MM.1S (cell line): ENCODE measurements at regions not wholly inside any gene's neighbourhood (a gene's known extent, or its start where the extent isn't known, plus 50 kb on each side); places are given as distances from the start of the nearest gene placed in this dataset.
"Not testable (repeated sequence)": the region's sequence is repeated elsewhere in the genome, so short reads cannot be mapped to it uniquely, and the experiment has no call there.

Experiments
- DNase-seq: peaks from one replicate; pipeline ENCODE4 v3.0.0-alpha.2; 2015
- H2AFZ ChIP-seq: fragments of 300-600 bp; sonication (generic); 2 replicates; pipeline ENCODE4 v1.6.0; 2016; ENCODE audit warnings: antibody characterized with exemption, low read length
- H3F3A ChIP-seq: fragments of 300-600 bp; sonication (generic); 2 replicates; pipeline ENCODE4 v1.6.1; 2016; ENCODE audit warnings: mild to moderate bottlenecking, antibody characterized with exemption, low read length, moderate library complexity, mixed read lengths; ENCODE audit not compliant: insufficient read depth
- H3K27ac ChIP-seq: fragments of 300-600 bp; sonication (generic); 2 replicates; pipeline ENCODE4 v1.5.1; 2016; ENCODE audit warnings: mild to moderate bottlenecking, low read length
- H3K27me3 ChIP-seq: fragments of 300-600 bp; sonication (generic); replicated peaks from 2 replicates; pipeline ENCODE4 v1.6.0; 2016; ENCODE audit warnings: low read length; ENCODE audit not compliant: insufficient read depth
- H3K36me3 ChIP-seq: fragments of 300-600 bp; sonication (generic); replicated peaks from 2 replicates; pipeline ENCODE4 v1.6.1; 2016; ENCODE audit warnings: mild to moderate bottlenecking, low read length, mixed read lengths; ENCODE audit not compliant: insufficient read depth
- H3K4me1 ChIP-seq: fragments of 300-600 bp; sonication (generic); 2 replicates; pipeline ENCODE4 v1.6.1; 2016; ENCODE audit warnings: low read length, mixed read lengths
- H3K4me2 ChIP-seq: fragments of 300-600 bp; sonication (generic); 2 replicates; pipeline ENCODE4 v1.6.0; 2016; ENCODE audit warnings: low read depth, low read length
- H3K4me3 ChIP-seq: fragments of 300-600 bp; sonication (generic); 2 replicates; pipeline ENCODE4 v1.5.1; 2016; ENCODE audit warnings: low read length, mixed read lengths
- H3K79me2 ChIP-seq: fragments of 300-600 bp; sonication (generic); 2 replicates; pipeline ENCODE4 v1.6.1; 2016; ENCODE audit warnings: mixed run types, low read length, mixed read lengths
- H3K9ac ChIP-seq: fragments of 300-600 bp; sonication (generic); 2 replicates; pipeline ENCODE4 v1.6.1; 2016; ENCODE audit warnings: low read length, mixed read lengths
- H3K9me2 ChIP-seq: fragments of 300-600 bp; sonication (generic); replicated peaks from 2 replicates; pipeline ENCODE4 v1.6.1; 2016; ENCODE audit warnings: mild to moderate bottlenecking, low read length, mixed read lengths; ENCODE audit not compliant: insufficient read depth
- H3K9me3 ChIP-seq: fragments of 300-600 bp; sonication (generic); replicated peaks from 2 replicates; pipeline ENCODE4 v1.6.1; 2016; ENCODE audit warnings: mild to moderate bottlenecking, low read length, mixed read lengths; ENCODE audit not compliant: insufficient read depth
- H4K20me1 ChIP-seq: fragments of 300-600 bp; sonication (generic); 2 replicates; pipeline ENCODE4 v1.6.1; 2016; ENCODE audit warnings: mild to moderate bottlenecking, low read length, moderate library complexity, mixed read lengths; ENCODE audit not compliant: insufficient read depth

DNA sequence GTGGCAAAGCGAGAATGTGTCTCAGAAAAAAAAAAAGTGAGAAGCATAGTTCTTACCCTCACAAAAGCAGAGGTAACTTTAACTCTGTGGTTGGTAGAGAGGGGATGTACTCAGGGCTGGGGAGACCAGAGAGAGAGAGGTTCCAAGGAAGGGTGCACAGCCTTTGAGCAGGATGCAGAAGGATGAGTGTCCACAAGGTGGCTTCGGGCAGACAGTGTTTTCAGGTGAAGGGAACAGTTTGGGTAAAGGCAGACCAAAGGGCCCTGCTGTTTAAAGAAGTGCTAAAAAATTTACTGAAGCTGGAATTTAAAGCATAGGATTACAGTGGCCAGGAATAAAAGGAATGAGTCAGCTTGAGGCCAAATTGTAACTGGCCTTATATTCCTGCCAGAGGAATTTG is 2240.6 kb downstream of the EPHA3 start:
- not testable (repeated sequence) for H3K9me3 ChIP-seq, H3K27me3 ChIP-seq, H4K20me1 ChIP-seq, H3K79me2 ChIP-seq, H3K4me2 ChIP-seq, H3K9ac ChIP-seq, H2AFZ ChIP-seq, H3F3A ChIP-seq, DNase-seq, H3K36me3 ChIP-seq, H3K4me1 ChIP-seq, H3K9me2 ChIP-seq, H3K27ac ChIP-seq, H3K4me3 ChIP-seq

GRCh38 chr3:91349072-91349471 is 2241.7 kb downstream of the EPHA3 start:
- H3K79me2 ChIP-seq, H2AFZ ChIP-seq, H3K27ac ChIP-seq, H3K9me3 ChIP-seq, H3K4me2 ChIP-seq, H3K9ac ChIP-seq, H3K4me3 ChIP-seq, DNase-seq, H3K9me2 ChIP-seq, H3F3A ChIP-seq, H3K4me1 ChIP-seq, H3K27me3 ChIP-seq, H3K36me3 ChIP-seq, H4K20me1 ChIP-seq: not testable (repeated sequence)

- H3K27me3 ChIP-seq, H3K9me2 ChIP-seq, H3K4me1 ChIP-seq, H3K9me3 ChIP-seq, H3K79me2 ChIP-seq, H3K36me3 ChIP-seq, DNase-seq, H3F3A ChIP-seq, H3K27ac ChIP-seq, H3K4me3 ChIP-seq, H4K20me1 ChIP-seq, H3K4me2 ChIP-seq, H3K9ac ChIP-seq, H2AFZ ChIP-seq: not testable (repeated sequence)
These were observed 2244.7 kb downstream of the EPHA3 start for GRCh38 chr3:91352161-91352560.

- not testable (repeated sequence) for H3F3A ChIP-seq, H3K4me3 ChIP-seq, H3K9me2 ChIP-seq, H3K9me3 ChIP-seq, H3K4me1 ChIP-seq, H3K4me2 ChIP-seq, H3K27me3 ChIP-seq, H3K27ac ChIP-seq, H3K9ac ChIP-seq, DNase-seq, H2AFZ ChIP-seq, H3K36me3 ChIP-seq, H4K20me1 ChIP-seq, H3K79me2 ChIP-seq
These were observed 2251.9 kb downstream of the EPHA3 start for GRCh38 chr3:91359278-91359677.

DNA sequence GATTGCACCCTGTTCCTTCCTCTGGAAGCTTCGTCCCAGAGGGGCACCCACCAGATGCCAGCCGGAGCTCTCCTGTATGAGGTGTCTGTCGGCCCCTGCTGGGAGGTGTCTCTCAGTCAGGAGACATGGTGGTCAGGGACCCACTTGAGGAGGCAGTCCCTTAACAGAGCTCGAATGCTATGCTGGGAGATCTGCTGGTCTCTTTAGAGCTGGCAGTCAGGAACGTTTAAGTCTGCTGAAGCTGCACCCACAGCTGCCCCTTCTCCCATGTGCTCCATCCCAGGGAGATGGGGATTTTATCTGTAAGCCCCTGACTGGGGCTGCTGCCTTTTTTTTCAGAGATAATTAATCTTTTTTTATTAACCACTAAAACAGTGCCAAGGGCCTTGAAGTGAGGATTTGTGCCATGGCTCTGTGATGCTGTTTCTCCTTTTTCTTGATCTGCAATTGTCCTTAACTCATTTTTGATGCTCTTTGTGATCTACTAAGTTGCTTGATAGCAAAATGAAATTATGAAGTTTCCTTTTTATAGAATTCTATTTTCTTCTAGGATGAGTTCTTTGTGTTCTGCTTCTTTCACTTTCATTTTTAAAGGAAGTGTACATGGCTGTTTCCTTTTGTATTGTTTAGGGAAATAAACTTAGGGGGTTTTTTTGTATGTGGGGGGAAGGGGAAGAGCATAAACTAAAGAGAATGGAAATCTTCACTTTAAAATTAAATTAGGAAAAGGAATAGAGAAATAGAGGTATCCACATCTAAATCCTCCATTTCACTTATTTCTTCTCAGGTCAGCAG is 2275.9 kb downstream of the EPHA3 start:
- not testable (repeated sequence) for H3K4me2 ChIP-seq, H3K4me3 ChIP-seq

GRCh38 chr3:91403938-91404337 is 2296.5 kb downstream of the EPHA3 start:
- DNase-seq, H3F3A ChIP-seq, H3K4me1 ChIP-seq, H3K4me2 ChIP-seq, H3K36me3 ChIP-seq, H3K27me3 ChIP-seq, H3K27ac ChIP-seq, H3K79me2 ChIP-seq, H3K4me3 ChIP-seq, H3K9me2 ChIP-seq, H4K20me1 ChIP-seq, H3K9ac ChIP-seq, H3K9me3 ChIP-seq, H2AFZ ChIP-seq: not testable (repeated sequence)

More for the DNA sequence above, 2275.9 kb downstream of the EPHA3 start:
- H3K27ac ChIP-seq, H3K9me3 ChIP-seq, H4K20me1 ChIP-seq, H3K36me3 ChIP-seq, H3K27me3 ChIP-seq, H3K4me1 ChIP-seq, H3K9ac ChIP-seq, H3F3A ChIP-seq, H3K79me2 ChIP-seq, H3K9me2 ChIP-seq: not testable (repeated sequence)
- DNase-seq = peak; percentile 39
- peak overlapping the region; percentile 53 for H2AFZ ChIP-seq

DNA sequence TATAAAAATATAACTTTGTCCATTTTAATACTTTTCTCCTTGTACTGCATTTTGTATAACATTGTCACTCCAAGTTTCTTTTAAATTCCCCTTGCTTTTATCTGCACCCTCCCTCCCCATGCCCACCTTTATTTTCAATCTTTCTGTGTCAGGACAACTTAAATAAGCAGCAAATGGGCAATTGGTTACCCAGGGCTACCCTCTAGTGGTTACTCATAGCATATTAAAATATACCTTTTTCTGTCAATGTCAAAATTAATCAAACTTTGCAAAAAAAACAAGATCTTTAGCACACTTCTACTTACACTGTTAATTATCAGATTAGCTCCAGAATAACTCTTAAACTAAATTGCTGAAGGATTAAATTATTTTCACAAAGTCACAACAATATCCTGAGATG is 2334.6 kb downstream of the EPHA3 start:
- H2AFZ ChIP-seq, H3K27ac ChIP-seq, H3K4me1 ChIP-seq, H3K79me2 ChIP-seq, H3F3A ChIP-seq, H3K4me3 ChIP-seq, H3K4me2 ChIP-seq, H3K9ac ChIP-seq, DNase-seq, H3K9me2 ChIP-seq, H3K27me3 ChIP-seq, H4K20me1 ChIP-seq, H3K9me3 ChIP-seq, H3K36me3 ChIP-seq: not testable (repeated sequence)

DNA sequence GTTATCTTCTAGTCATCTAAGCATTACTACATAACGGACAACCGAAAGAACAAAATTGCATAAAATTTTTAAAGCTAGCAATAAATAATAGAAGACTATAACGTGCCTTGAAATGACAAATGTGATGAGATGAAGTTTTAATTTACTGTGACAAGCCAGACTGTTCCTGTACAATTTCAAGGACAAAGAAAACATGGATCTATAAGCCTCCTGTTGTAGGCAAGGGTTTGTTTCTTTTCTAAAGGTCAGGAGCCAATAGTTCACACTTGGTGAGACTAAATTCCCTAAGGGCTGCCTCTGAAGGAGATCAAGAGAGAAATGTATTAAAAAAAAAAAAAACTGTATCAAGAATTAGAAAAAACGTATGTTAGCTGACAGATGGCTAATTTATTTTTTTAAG is 2335.1 kb downstream of the EPHA3 start:
- H2AFZ ChIP-seq, H3K4me1 ChIP-seq, H3K27me3 ChIP-seq, H3K9ac ChIP-seq, DNase-seq, H3K9me2 ChIP-seq, H3K4me3 ChIP-seq, H3K27ac ChIP-seq, H3K4me2 ChIP-seq, H3K36me3 ChIP-seq, H4K20me1 ChIP-seq, H3F3A ChIP-seq, H3K79me2 ChIP-seq, H3K9me3 ChIP-seq: not testable (repeated sequence)
